Astrocyte of the spinal cord (primary cell): ENCODE measurements at regions not wholly inside any gene's neighbourhood (a gene's known extent, or its start where the extent isn't known, plus 50 kb on each side); places are given as distances from the start of the nearest gene placed in this dataset.
"Not testable (repeated sequence)": the region's sequence is repeated elsewhere in the genome, so short reads cannot be mapped to it uniquely, and the experiment has no call there.

Source experiments
- DNase-seq: peaks from one replicate; pipeline ENCODE4 v3.0.0; 2011; ENCODE audit warnings: low read depth, low spot score
- H3K4me3 ChIP-seq: 2 replicates; pipeline ENCODE4 v1.5.1; 2011; ENCODE audit warnings: low read depth, mild to moderate bottlenecking, low read length, moderate library complexity
- in situ Hi-C: cut with HindIII; loops from 2 replicates; pipeline ENCODE4 v1.10.0; 2017; ENCODE audit warnings: low sequenced_read_pairs
- TF ChIP-seq, protein P1 (sequence below): IDR thresholded peaks from 2 replicates; pipeline ENCODE4 v1.5.1; 2012; ENCODE audit warnings: low read depth, mild to moderate bottlenecking, low read length, inconsistent platforms

GRCh38 chr4:188728359-188728758 lies 589.1 kb downstream of the TRIML1 start:
- in situ Hi-C loops: no loop called here
- no peak overlapping the region for H3K4me3 ChIP-seq
- TF ChIP-seq, protein P1, sequence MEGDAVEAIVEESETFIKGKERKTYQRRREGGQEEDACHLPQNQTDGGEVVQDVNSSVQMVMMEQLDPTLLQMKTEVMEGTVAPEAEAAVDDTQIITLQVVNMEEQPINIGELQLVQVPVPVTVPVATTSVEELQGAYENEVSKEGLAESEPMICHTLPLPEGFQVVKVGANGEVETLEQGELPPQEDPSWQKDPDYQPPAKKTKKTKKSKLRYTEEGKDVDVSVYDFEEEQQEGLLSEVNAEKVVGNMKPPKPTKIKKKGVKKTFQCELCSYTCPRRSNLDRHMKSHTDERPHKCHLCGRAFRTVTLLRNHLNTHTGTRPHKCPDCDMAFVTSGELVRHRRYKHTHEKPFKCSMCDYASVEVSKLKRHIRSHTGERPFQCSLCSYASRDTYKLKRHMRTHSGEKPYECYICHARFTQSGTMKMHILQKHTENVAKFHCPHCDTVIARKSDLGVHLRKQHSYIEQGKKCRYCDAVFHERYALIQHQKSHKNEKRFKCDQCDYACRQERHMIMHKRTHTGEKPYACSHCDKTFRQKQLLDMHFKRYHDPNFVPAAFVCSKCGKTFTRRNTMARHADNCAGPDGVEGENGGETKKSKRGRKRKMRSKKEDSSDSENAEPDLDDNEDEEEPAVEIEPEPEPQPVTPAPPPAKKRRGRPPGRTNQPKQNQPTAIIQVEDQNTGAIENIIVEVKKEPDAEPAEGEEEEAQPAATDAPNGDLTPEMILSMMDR: no peak
- DNase-seq: no peak

DNA sequence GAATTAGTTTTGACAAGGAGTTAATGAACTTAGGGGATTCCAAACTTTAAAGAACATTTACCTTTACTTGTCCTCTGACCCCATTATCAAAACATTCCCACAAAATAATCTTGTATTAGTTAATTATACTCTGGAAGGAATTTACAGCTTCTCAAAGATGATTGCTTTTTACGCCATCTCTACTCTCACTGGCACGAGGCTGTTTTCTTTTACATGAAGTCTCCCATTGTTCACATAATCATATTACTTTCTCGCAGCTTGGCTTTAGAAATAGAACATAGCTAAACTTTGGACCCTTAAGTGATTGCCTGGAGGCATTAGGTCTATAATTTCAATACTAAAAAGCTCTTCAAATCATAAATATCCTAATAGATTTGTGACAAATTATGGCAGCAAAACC lies 592.9 kb downstream of the TRIML1 start:
- TF ChIP-seq, protein P1: no peak
- H3K4me3 ChIP-seq: no peak overlapping the region
- DNase-seq: no peak
- in situ Hi-C loops: no loop called here

- TF ChIP-seq, protein P1: no peak
- no peak for DNase-seq
- H3K4me3 ChIP-seq: no peak overlapping the region
- in situ Hi-C loops: no loop called here
Observed at GRCh38 chr4:188735082-188735481, 595.8 kb downstream of the TRIML1 start.

GRCh38 chr4:188737251-188738002 lies 598.2 kb downstream of the TRIML1 start:
- TF ChIP-seq, protein P1: no peak
- no peak overlapping the region for H3K4me3 ChIP-seq
- DNase-seq: no peak
- in situ Hi-C loops: no loop called here

GRCh38 chr4:188738290-188738689 lies 599.0 kb downstream of the TRIML1 start:
- in situ Hi-C loops, DNase-seq: not testable (repeated sequence)
- H3K4me3 ChIP-seq: peak overlapping the region; percentile 37

DNA sequence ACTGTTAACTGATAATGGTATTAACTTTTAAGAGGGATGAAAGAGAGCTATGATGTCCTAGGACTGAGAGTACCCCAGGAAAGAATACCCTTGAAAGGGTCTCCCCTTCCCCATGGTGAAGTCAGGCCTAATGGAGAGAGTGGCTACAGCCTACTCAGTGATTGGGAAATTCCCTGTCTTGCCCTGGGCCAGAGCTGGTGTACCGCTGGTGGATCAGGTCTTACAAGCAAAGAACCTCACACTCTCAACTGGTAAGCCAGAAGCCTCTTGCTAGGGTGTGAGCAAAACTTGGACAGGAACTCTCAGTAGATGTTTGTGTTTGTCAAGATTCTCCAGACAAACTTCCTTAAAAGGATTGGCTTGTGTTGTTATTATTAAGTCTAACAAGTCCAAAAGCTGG lies 600.9 kb downstream of the TRIML1 start:
- in situ Hi-C loops: not testable (repeated sequence)

DNA sequence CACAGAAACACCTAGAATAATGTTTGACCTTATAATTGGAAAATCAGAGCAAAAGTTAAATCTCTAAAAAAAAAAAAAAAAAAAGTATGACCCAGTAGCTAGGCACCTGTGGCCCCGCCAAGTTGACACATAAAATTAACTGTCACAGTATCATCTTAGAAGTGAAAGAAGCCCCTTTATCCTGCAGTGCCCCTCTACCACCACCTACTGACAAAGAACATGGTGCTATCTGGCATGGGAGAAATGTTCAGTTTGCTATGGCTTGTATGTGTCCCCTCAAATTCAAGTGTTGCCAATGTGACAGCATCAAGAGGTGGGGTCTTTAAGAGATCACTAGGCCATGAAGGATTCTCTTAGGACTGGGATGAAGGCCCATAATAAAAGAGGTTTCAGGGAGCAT lies 601.5 kb downstream of the TRIML1 start:
- in situ Hi-C loops, DNase-seq, H3K4me3 ChIP-seq: not testable (repeated sequence)

More for the DNA sequence above, 600.9 kb downstream of the TRIML1 start:
- DNase-seq, H3K4me3 ChIP-seq: not testable (repeated sequence)

DNA sequence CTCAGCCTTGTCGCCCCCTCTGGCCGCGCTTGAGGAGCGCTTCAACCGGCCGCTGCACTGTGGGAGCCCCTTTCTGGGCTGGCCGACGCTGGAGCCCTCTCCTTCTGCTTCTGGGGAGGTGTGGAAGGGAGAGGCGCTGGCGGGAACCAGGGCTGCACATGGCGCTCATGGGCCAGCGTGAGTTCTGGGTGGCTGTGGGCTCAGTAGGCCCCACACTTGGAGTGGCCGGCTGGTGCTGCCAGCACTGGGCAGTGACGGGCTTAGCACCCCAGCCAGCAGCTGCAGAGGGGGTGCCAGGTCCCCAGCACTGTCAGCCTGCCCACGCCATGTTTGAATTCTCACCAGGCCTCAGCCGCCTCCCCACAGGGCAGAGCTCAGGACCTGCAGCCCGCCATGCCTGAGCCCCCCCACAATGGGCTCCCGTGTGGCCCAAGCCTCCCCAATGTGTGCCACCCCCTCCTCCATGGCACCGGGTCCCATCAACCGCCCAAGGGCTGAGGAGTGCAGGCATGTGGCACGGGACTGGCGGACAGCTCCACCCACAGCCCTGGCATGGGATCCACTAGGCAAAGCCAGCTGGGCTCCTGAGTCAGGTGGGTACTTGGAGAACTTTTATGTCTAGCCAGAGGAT lies 615.2 kb downstream of the TRIML1 start:
- no peak overlapping the region for H3K4me3 ChIP-seq
- no peak for DNase-seq
- in situ Hi-C loops: no loop called here
- TF ChIP-seq, protein P1: no peak
